ENCODE measurements at regions not wholly inside any gene's neighbourhood (a gene's known extent, or its start where the extent isn't known, plus 50 kb on each side); places are given as distances from the start of the nearest gene placed in this dataset.

DNA sequence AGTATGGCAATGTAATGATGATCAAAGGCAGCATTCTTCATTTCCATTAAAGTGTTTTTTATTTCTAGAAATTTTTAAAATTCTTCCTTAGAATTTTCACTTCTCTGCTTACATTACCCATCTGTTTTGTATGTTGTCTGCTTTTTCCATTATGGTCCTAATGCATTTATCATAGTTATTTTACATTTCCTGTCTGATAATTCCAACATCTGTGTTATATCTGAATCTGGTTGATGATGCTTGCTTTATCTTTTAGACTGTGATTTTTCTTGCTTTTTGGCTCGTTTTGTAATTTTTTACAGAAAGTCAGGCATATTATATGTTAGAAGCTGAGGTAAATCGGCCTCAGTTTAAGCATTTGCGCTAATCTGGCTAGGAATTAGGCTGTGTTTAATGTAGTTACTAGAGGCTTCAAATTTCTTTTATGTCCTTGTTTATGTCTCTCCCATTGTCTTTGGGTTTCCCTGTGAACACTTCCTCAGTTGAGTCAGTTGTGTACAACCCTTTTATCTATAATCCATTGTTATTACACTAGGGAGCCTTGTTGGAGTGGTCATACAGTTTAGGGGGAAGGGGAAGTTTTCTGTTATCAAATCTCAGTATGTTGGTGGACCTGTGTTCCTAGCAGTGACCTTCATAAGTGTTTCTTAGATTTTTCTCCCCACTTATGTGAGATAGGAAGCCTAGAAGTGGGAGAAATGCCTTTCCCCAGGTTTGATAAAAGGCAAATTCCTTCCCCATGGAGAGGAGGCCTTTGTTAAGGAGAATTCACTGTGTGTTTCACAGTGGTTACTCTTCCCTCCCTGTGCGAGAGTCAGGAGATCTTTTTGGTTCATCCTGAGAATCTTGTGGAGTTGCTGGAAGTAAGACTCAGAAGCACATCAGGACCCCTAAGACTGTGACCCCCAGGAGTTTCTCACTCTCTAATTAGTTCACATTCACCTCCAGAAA, 437.5 kb downstream of the INSC start:
- TF ChIP-seq POLR2AphosphoS5 (IDR thresholded peaks at IDR 0.05; ENCODE audit: low read depth, low read length) (no peak), TAF1 (IDR thresholded peaks at IDR 0.05; ENCODE audit: low read depth, low read length) (no peak), POLR2A (IDR thresholded peaks at IDR 0.05; ENCODE audit: low read depth, low read length) (no peak), SPI1 (IDR thresholded peaks at IDR 0.05; ENCODE audit: low read depth, low read length) (no peak), POU2F2 (IDR thresholded peaks at IDR 0.05; ENCODE audit: low read depth, low read length) (no peak)
